ENCODE measurements at regions not wholly inside any gene's neighbourhood (a gene's known extent, or its start where the extent isn't known, plus 50 kb on each side); places are given as distances from the start of the nearest gene placed in this dataset.

DNA sequence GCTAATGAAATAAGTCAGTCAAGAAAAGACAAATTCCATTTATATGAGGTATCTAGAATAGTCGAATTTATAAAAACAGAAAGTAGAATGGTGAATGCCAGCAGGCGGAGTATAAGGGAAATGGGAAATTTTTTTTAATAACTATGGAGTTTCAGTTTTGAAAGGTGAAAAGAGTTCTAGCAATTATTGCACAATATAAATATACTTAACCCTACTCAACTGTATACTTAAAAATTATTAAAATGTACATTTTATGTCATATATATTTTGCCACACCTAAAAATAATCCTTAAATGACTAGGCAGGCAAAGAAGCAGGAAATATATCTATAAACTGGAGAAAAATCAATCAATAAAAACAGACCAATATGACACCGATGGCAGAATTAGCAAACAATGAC is 196.5 kb upstream of the UBASH3B start:
- Histone ChIP-seq H2AFZ (ENCODE audit: low read length) (no peak overlapping the region), H3K23me2 (ENCODE audit: low read depth, low read length) (no peaks in the 10 kb centered on the region; the same call in 1 of the 2 replicates), H3K27me3 (replicated peaks in 1 of 4; ENCODE audit: control insufficient read depth in 3 of 4, extremely low read depth in 1 of 4, insufficient read depth in 3 of 4, low read length in 3 of 4) (no peaks in the 10 kb centered on the region), H2AK5ac (ENCODE audit: low read depth, low read length) (no peak overlapping the region), H3K56ac (replicated peaks; ENCODE audit: insufficient read length, low read depth, low read length) (no peak overlapping the region), H4K20me1 (replicated peaks in 1 of 2; ENCODE audit: control insufficient read depth in 1 of 2, insufficient read depth in 2 of 2, low read length in 2 of 2) (no peaks in the 10 kb centered on the region), H2BK5ac (ENCODE audit: low read depth, low read length) (no peak overlapping the region), H4K8ac (ENCODE audit: extremely low read depth, insufficient read depth, low read length) (no peak overlapping the region), H3K4me2 (ENCODE audit: insufficient read depth in 1 of 2, low read depth in 2 of 2, low read length in 2 of 2) (no peak overlapping the region), H2BK20ac (ENCODE audit: low read length) (no peak overlapping the region), H2BK15ac (ENCODE audit: low read length) (no peak overlapping the region), H3K79me2 (ENCODE audit: control insufficient read depth in 1 of 2, insufficient read depth in 2 of 2, low read length in 2 of 2) (no peaks in the 10 kb centered on the region), H3K4me1 (replicated peaks in 1 of 4; ENCODE audit: control insufficient read depth in 3 of 4, insufficient read depth in 4 of 4, low read length in 3 of 4) (no peaks in the 10 kb centered on the region), H3K4ac (replicated peaks; ENCODE audit: insufficient read length, low read depth, low read length) (no peak overlapping the region), H3K79me1 (ENCODE audit: low read depth, low read length) (no peaks in the 10 kb centered on the region), H3K4me3 (ENCODE audit: extremely low read depth in 1 of 4, insufficient read depth in 2 of 4, low read depth in 3 of 4, low read length in 4 of 4) (no peak overlapping the region), H3K9ac (replicated peaks in 1 of 4; ENCODE audit: extremely low read depth in 1 of 4, low read depth in 3 of 4, low read length in 3 of 4) (no peak overlapping the region), H4K5ac (ENCODE audit: insufficient read length, low read depth, low read length) (no peak overlapping the region), H2BK12ac (ENCODE audit: low read depth, low read length) (no peak overlapping the region), H3K23ac (ENCODE audit: insufficient read length) (no peak overlapping the region), H3K36me3 (ENCODE audit: control insufficient read depth in 2 of 4, insufficient read depth in 4 of 4, low read length in 3 of 4) (no peaks in the 10 kb centered on the region; a peak in 1 of 8 replicates), H4K91ac (replicated peaks; ENCODE audit: insufficient read length, low read length) (no peak overlapping the region), H3K27ac (ENCODE audit: low read depth, low read length) (no peak overlapping the region), H3K14ac (ENCODE audit: insufficient read length) (no peak overlapping the region), H3K18ac (ENCODE audit: extremely low read depth, low read length) (no peak overlapping the region), H2BK120ac (replicated peaks; ENCODE audit: low read depth, low read length) (no peak overlapping the region), H3K9me3 (ENCODE audit: insufficient read depth in 2 of 2, low read depth in 1 of 2, low read length in 1 of 2) (0 out of 4 replicates have a peak, but pooled peaks cover 0 to 2% of the 10 kb centered on the region in 2 experiments)
- ChIA-PET CTCF (ENCODE audit: partially characterized antibody) (no interaction called here), POLR2A (ENCODE audit: partially characterized antibody) (no interaction called here)
- FAIRE-seq, result no peak
- no peak for DNase-seq (ENCODE audit: low read depth in 1 of 2, low spot score in 2 of 2)
- 94% methylated on average over 3 of the region's 3 CpGs; no CpG with 5 or more reads in 1 of the 2 experiments for WGBS, 2 experiments (ENCODE audit: extremely low coverage in 1 of 2, insufficient coverage in 1 of 2, insufficient read length in 1 of 2, insufficient replicate concordance in 2 of 2, low coverage in 1 of 2, low lambda C conversion rate in 2 of 2, missing lambda C conversion rate in 1 of 2)
- TF ChIP-seq RFX5 (IDR thresholded peaks at IDR 0.05; ENCODE audit: borderline replicate concordance, low read depth, low read length) (no peak), SAP30 (IDR thresholded peaks at IDR 0.05; ENCODE audit: insufficient read depth, insufficient replicate concordance, low read length) (no peak), ATF2 (IDR thresholded peaks at IDR 0.05; ENCODE audit: low read length) (no peak), EGR1 (IDR thresholded peaks at IDR 0.05; ENCODE audit: borderline replicate concordance, low read depth, low read length) (no peak), RBBP5 (IDR thresholded peaks at IDR 0.05; ENCODE audit: borderline replicate concordance, low read depth, low read length) (no peak), EZH2 (IDR thresholded peaks at IDR 0.05; ENCODE audit: low read depth, low read length, severe bottlenecking) (no peak), BACH1 (IDR thresholded peaks at IDR 0.05; ENCODE audit: low read length) (no peak), MAFK (IDR thresholded peaks at IDR 0.05; ENCODE audit: low read depth, low read length) (no peak), SUZ12 (IDR thresholded peaks at IDR 0.05; ENCODE audit: low read length) (no peak)
- TF ChIP-seq, protein P1, sequence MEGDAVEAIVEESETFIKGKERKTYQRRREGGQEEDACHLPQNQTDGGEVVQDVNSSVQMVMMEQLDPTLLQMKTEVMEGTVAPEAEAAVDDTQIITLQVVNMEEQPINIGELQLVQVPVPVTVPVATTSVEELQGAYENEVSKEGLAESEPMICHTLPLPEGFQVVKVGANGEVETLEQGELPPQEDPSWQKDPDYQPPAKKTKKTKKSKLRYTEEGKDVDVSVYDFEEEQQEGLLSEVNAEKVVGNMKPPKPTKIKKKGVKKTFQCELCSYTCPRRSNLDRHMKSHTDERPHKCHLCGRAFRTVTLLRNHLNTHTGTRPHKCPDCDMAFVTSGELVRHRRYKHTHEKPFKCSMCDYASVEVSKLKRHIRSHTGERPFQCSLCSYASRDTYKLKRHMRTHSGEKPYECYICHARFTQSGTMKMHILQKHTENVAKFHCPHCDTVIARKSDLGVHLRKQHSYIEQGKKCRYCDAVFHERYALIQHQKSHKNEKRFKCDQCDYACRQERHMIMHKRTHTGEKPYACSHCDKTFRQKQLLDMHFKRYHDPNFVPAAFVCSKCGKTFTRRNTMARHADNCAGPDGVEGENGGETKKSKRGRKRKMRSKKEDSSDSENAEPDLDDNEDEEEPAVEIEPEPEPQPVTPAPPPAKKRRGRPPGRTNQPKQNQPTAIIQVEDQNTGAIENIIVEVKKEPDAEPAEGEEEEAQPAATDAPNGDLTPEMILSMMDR (IDR thresholded peaks at IDR 0.05; ENCODE audit: control extremely low read depth in 1 of 3, insufficient read depth in 1 of 3, low read depth in 1 of 3, low read length in 3 of 3), result no peak

Data from H1 (cell line).